ENCODE measurements at regions not wholly inside any gene's neighbourhood (a gene's known extent, or its start where the extent isn't known, plus 50 kb on each side); places are given as distances from the start of the nearest gene placed in this dataset.
"Not testable (repeated sequence)": the region's sequence is repeated elsewhere in the genome, so short reads cannot be mapped to it uniquely, and the experiment has no call there.

GRCh38 chr9:64772123-64772736 is 512.8 kb downstream of the FOXD4L5 start:
- H3K4me1 ChIP-seq; ATAC-seq; H3K4me3 ChIP-seq; H3K9me3 ChIP-seq; H3K36me3 ChIP-seq; H3K27ac ChIP-seq; DNase-seq; intact Hi-C loops (cut with DNase I): not testable (repeated sequence)
- H3K27me3 ChIP-seq: peaks cover 0 to 16% (median 0%) of the 10 kb centered on the region in 7 donors
- TF ChIP-seq CTCF (IDR thresholded peaks at IDR 0.05): peak in 4 of 9 donors; percentile 37 to 41 (median 40)
- WGBS, 2 donors: 0% methylated on average over 2 of the region's 4 CpGs

Data from heart right ventricle (tissue), 16 donors.